Breast epithelium (tissue), 3 donors: ENCODE measurements at regions not wholly inside any gene's neighbourhood (a gene's known extent, or its start where the extent isn't known, plus 50 kb on each side); places are given as distances from the start of the nearest gene placed in this dataset.
"Not testable (repeated sequence)": the region's sequence is repeated elsewhere in the genome, so short reads cannot be mapped to it uniquely, and the experiment has no call there.

ENCODE experiments used
- POLR2A ChIP-seq: fragments of 450-650 bp; IDR thresholded peaks from one replicate; pipeline ENCODE4 v1.6.1; 2016; ENCODE audit warnings: antibody characterized with exemption, mild to moderate bottlenecking, moderate library complexity
- TF ChIP-seq, protein P1 (sequence below), 3 donors: fragments of 450-650 bp; IDR thresholded peaks; one replicate each; pipeline ENCODE4 v1.5.1; 2016 to 2017; ENCODE audit warnings: antibody characterized with exemption in 3 of 3, mild to moderate bottlenecking in 3 of 3, moderate library complexity in 3 of 3

DNA sequence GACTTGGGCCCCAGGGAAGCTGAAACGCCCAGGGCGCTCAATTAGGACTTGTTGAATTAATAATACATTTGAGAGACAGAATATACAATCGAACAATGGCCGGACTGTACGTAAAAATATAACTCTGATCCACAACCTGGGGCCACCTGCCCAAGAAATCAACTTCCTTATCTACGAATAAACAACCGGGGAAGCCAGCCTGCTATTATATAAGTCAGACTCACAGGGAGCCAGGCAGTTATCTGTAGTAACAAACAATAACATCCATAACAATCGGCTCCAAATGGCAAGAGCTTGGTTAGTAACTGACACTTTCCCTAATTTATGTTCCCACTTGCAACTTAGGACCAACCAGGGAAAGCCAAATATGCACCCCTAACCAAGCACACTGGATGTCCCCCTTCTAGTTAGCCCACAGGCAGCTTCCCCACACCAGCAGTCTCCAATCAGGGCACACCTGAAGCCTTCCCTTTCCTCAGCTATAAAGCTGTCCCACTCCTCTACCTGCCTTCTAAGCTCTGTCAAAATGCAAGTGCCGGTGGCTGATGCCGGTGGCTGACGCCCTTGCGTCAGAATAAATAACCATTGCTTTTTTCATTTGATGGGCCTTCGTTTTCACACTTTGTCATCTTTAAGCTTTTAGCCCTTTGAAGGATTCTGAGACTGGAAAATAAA is 135.2 kb downstream of the FAM72B start:
- not testable (repeated sequence) for TF ChIP-seq POLR2A
- TF ChIP-seq, protein P1, sequence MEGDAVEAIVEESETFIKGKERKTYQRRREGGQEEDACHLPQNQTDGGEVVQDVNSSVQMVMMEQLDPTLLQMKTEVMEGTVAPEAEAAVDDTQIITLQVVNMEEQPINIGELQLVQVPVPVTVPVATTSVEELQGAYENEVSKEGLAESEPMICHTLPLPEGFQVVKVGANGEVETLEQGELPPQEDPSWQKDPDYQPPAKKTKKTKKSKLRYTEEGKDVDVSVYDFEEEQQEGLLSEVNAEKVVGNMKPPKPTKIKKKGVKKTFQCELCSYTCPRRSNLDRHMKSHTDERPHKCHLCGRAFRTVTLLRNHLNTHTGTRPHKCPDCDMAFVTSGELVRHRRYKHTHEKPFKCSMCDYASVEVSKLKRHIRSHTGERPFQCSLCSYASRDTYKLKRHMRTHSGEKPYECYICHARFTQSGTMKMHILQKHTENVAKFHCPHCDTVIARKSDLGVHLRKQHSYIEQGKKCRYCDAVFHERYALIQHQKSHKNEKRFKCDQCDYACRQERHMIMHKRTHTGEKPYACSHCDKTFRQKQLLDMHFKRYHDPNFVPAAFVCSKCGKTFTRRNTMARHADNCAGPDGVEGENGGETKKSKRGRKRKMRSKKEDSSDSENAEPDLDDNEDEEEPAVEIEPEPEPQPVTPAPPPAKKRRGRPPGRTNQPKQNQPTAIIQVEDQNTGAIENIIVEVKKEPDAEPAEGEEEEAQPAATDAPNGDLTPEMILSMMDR (IDR thresholded peaks at IDR 0.05): not testable (repeated sequence)
